Activated CD4-positive, alpha-beta T cell treated with anti-CD3 and anti-CD28 coated beads, Interleukin-2, Interleukin-4, amounts not matched to agents 100 ng/mL and 50 ng/mL, durations not matched to agents 16 hours and 8 hours (primary cell): ENCODE measurements at regions not wholly inside any gene's neighbourhood (a gene's known extent, or its start where the extent isn't known, plus 50 kb on each side); places are given as distances from the start of the nearest gene placed in this dataset.

ENCODE experiments used
- DNase-seq: peaks from one replicate; pipeline ENCODE4 v3.0.0-alpha.2; 2020; ENCODE audit warnings: low spot score

DNA sequence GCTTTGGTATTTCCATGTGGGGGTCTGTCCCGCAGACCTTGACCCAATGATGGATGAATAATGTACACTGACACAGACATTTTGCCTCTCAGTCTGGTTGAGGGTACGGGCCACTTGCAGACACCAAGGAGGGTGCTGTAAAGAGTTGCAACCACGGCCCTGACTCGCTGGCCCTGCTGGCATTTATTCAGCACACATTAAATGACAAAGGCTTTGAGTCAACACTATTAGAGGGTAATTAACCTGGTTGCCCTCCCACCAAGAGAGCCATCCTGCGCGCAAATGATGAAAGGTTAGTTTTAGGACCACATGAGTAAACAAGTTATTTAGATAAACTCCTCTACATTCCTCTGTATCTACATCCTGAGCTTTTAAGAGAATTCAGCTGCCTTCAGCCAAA is 308.9 kb upstream of the MMS22L start:
- no peak for DNase-seq

DNA sequence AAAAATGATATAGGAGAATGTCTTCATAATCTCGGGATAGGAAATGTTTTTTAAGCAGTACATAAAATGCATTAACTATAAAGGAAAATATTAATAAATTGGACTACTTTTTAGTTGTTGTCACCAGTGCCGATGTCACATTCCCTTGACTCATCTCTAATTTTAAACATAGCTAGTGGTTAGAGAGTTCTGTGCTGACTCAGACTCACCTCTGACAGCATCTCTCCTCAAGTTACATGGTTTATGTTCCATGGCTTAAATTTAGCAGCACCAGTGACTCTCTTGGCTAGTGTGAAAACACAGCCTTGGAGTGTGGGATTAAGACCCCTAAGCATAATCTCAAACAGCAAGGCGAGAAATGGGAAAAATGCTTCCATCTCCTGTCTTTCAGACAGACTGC is 311.8 kb upstream of the MMS22L start:
- DNase-seq, result no peak

- no peak for DNase-seq
Observed at GRCh38 chr6:97621111-97621510, 338.1 kb upstream of the MMS22L start.

DNA sequence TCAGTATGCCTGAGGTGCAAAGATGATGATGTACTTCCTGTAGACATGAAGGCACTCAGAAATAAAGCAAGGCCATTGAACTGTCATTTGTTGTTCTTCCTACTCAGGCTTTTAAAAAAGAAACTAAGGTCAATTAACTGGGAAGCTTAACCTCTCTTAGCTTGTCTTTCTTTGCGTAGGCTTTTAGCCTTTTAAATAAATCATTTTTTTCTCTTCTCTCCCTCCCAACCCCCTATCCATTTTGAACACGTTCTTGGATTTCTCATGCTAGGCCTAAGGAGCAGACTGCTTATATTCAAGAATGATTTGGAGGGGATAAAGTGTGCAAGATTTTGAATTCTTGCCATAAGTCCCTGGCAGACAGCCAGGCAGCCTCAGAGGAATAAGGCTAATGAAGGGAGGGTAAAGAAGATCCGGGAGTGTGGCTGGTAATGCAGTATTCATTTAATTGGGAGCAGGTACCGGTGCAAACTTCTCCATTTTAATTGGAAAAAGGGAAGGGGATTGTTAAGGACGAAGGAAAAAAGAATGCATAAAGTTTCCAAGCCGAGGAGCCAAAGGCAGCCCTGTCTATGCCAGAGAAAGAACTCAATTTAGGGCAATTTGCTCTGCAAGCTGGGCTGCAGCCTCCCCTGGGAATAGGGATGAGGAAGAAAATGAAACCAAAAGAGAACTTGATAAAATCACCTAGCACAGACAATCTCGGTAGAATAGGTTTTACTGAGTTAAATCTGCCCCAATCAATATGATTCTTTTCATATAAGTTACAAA is 343.8 kb upstream of the MMS22L start:
- DNase-seq, result no peak

- DNase-seq, result no peak
Observed at GRCh38 chr6:97629180-97629579, 346.2 kb upstream of the MMS22L start.

- no peak for DNase-seq
Observed at GRCh38 chr6:97630604-97631003, 347.6 kb upstream of the MMS22L start.

DNA sequence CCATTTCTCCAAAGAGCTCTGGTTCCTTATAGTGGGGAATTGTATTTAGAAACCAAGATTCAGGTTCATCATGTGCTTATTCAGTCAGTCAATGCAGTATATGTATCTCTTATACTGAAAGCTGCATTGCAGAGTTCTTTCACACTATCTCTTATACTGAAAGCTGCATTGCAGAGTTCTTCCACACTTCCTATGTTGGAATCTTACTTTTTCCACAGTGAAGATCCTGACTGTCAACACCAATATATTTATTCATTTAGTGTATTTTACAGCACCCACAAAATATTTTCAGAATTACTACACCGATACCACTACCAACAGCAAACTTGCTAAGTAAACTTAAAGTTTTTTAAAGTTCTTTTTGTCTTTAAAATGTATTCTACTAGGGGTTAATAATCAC is 349.3 kb upstream of the MMS22L start:
- no peak for DNase-seq

DNA sequence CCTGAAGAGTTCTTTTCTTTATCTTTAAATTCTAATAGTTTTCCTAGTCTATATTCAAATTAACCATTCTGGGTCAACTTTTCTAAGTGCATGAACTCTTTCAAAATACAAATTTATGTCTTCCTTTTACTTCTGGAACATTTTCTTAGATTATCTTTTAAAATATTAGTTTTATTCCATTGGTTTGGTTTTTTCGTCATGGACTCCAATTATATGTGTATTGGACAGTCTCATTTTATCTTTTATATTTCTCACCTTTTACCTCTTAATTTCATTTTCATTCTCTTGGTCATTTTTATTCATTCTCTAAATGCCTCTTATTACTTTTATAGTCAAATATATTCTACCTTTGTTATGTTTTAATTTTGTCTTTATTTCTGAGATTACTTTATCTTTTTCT is 356.7 kb upstream of the MMS22L start:
- no peak for DNase-seq

DNA sequence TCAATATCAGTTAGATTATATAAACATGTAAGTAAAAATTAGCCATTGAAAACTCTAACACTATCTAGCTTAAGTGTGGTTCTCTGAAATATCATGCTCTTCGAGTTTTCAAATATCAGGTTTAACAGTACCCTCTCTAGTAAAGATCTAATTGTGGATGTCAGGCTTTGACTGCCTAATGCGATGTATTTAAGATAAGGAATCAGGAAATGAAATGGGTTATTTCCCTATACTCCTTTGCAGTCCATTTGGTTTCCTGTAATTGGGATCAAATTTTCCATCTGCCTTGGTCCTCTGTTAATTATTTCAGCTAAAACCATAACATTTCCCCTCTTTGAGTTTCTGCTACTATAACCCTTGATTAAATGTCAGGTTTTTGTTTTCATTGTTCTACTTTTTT is 361.3 kb upstream of the MMS22L start:
- no peak for DNase-seq

DNA sequence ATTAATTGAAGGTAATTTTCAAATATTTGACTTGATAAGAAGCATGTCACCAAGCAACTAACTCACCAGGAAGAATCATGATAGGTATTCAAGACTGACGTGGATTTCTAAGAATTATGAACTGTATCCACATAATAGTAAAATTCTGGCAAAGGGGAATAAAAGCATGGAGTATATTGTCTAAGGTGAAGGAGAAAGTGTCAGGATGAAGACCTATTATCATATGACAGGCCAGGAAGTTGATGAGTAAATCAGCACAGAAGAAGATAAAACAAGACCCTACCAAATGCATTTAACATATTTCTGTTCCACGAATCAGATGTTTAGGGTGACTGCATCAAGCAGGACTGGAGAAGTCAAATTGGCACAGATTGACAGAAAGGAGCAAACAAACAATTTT is 362.7 kb upstream of the MMS22L start:
- no peak for DNase-seq

DNA sequence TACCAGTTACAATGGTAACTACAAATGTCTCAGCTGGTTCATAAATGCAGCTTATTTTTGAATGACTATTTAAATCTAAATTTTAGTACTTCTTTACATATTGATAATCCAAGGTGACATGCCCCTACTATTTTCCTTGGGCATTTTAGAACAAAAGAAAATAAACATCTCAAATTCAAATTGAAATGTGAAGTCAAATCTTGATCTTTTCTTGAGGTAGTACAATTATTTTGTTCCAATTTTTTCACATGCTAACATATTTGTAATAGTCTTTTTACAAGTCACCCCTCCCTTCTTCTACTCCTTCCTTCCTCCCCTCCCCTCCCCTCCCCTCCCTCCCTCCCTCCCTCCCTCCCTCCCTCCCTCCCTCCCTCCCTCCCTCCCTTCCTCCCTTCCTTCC is 370.1 kb upstream of the MMS22L start:
- DNase-seq, result no peak

DNA sequence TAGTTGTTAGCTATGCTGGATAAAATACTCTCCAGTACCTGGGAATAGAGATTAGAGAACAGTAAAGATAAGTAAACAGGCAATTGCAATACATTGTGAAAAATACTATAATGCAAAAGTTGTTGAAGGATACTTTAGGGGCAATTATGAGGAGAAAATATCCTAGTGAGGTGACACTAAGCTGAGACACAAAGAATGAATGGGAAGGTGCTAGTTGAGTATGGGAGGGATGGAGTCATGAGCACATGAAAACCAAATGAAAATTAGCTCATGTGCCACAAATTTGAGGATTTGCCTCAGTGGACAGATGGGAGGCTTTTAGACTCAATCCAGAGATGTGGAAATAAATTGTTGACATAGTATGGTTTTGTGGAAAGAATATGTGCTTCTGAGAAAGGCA is 370.5 kb upstream of the MMS22L start:
- no peak for DNase-seq

DNA sequence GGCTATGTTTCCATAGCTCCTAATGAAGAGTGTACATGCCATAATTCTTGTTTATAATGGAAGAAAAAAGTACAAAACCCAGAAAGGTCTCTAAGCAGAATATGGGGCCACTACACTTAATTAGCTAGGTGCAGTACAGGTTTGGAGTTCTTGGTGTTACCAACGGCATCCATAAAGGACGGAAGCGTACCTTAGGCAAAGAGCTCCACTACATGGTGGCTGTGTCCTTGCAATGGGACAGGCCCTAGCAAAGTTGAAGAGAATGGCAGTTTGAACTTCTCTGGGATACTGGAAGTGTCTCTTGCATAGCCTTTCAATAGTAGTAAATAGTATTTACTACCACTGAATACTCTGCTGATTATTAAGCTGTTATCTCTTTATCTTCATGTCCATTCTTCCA is 371.7 kb upstream of the MMS22L start:
- no peak for DNase-seq

DNA sequence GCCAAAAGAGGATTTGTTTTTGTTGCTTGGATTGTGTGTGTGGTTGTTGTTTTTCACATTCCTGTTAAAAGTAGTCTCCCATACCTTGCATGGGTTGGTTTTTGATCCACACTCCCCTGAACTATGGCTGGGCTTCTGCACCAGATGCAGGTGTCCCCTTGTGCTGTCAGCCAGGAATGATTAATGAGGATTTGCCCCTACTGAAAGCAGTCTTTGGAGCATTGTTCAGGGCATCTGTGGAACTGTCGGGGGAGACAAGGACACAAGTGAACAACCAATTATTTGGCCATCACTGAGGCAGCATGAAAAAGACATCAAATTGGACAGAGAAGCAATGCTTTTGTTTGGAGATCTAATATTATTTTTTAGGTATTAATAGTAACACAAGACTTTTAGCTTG is 373.2 kb upstream of the MMS22L start:
- DNase-seq, result no peak

DNA sequence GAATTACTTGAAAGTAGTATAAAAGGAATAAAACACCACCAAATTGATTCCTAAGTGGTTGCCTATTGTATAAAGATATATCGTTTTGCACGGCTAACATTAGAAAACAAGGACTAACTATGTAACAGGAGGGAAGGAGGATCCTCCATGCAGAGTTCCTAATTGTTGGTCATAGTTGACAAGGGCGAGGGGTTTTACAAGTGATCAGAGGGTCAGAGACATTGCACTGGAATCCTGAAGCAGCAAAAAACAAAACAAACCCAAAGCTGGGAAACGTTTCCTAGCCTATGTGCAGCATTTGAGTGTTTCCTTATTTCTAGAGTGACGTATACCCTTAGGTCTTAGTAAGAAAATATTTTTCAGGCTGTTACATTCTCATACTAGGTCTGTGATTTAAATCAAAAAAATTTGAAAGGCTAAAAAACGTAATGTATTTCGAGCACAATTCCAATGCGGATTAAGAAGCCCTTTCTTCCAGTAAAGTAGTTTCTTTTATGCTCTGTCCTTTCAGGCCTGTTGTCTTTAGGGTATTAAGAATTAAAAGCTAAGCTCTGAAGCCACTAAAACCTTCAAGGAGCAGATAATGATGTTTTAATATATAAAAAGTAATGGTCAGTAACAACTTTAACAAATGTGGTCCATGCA is 373.8 kb upstream of the MMS22L start:
- DNase-seq, result no peak

- DNase-seq, result no peak
Observed at GRCh38 chr6:97658090-97658489, 375.1 kb upstream of the MMS22L start.

- no peak for DNase-seq
Observed at GRCh38 chr6:97663252-97663651, 380.2 kb upstream of the MMS22L start.

- no peak for DNase-seq
Observed at GRCh38 chr6:97665446-97665845, 382.4 kb upstream of the MMS22L start.

DNA sequence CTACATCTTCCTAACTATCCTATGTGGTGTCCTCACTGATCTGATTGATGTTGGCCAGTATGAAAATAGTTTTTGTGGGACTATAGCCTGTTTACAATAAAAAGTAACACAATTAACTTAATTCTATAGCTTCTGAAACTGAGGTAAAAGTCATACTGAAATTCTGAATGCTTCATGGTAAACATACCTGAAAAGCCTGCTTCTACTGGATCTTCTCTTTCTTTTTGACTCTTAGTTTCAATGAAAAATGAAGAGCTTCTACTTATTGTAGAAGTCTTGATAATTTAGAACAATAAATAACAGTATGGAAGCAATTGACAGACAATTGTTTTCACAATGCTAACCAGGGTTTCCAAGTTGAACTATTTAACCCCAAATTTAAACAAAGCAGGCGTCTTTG is 383.9 kb upstream of the MMS22L start:
- no peak for DNase-seq

DNA sequence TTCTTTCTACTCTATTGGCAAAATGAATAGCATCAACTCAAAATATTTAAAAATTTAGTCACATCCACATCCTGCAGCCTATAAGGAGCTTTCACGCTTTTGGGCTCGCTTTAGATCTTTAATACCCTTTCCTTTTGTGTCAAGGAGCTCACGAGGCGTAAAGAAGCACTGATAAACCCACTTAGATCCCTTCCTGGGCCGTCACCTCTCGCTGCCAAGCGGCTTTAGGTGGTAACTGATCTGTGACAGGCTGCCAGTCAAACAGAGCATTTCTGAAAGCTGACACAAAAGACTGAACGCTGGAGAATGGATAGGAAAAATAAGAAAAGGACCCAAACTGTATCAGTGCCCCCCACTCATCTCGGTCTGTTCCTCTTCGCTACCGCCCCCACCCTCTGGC is 385.7 kb upstream of the MMS22L start:
- DNase-seq, result no peak

- peak; percentile 65 for DNase-seq
Observed at GRCh38 chr6:97669191-97670031, 386.4 kb upstream of the MMS22L start.

DNA sequence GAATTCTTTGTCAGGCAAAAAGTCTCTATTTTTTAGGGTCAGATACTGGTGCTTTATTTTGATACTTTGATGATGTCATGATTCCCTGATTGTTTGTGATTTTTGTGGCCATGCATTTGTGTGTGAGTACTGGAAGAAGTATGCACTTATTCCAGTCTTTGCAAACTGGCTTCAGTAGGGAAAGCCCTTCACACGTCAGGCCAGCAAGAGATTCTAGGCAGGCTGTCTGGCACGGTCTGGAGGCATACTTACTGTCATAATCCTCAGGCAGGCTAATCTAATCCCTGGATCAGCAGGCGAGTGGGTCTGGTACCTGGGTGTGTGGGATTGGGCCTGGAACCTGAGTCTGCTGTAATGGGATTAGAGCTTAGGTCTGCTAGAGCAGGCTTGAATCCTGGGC is 391.8 kb upstream of the MMS22L start:
- DNase-seq, result no peak

DNA sequence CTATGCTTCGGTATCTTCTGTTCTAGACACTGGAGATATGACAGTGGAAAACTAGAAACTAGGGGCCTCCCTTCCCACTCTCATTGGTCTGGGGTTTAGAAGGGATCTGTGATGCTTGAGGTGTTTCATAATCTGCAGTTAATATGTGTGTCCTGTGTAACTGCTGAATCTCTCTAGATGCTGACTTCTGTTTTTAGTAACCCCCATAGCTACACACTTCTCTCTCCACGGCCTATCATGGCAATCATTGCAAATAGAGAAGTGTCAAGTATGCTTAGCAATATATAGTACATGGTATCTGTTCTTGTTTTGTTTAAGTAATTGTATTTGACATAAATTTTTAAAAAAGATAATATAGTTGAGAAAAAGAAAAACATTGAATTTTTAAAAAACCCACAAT is 394.6 kb upstream of the MMS22L start:
- DNase-seq, result no peak
